HG02571 (cell line): ENCODE measurements at regions not wholly inside any gene's neighbourhood (a gene's known extent, or its start where the extent isn't known, plus 50 kb on each side); places are given as distances from the start of the nearest gene placed in this dataset.

Experiments
- ATAC-seq: cut with Tn5 transposase; IDR thresholded peaks from one replicate; pipeline ENCODE4 v1.9.1; 2021; ENCODE audit warnings: mild to moderate bottlenecking, moderate library complexity; ENCODE audit not compliant: unreplicated experiment

- ATAC-seq: no peak
These were observed 65.9 kb upstream of the NEBL start for GRCh38 chr10:20963056-20963455.

- ATAC-seq: no peak
These were observed 65.1 kb upstream of the NEBL start for GRCh38 chr10:20962165-20962564.

GRCh38 chr10:20959242-20959641 lies 62.1 kb upstream of the NEBL start:
- no peak for ATAC-seq

GRCh38 chr10:20958764-20959163 lies 61.7 kb upstream of the NEBL start:
- no peak for ATAC-seq

- no peak for ATAC-seq
These were observed 61.1 kb upstream of the NEBL start for GRCh38 chr10:20958225-20958624.

GRCh38 chr10:20957744-20958143 lies 60.6 kb upstream of the NEBL start:
- no peak for ATAC-seq

- ATAC-seq: no peak
These were observed 59.7 kb upstream of the NEBL start for GRCh38 chr10:20956843-20957242.

- ATAC-seq: no peak
These were observed 58.3 kb upstream of the NEBL start for GRCh38 chr10:20955355-20955893.

GRCh38 chr10:20954519-20954918 lies 57.4 kb upstream of the NEBL start:
- ATAC-seq: no peak

- no peak for ATAC-seq
These were observed 56.0 kb upstream of the NEBL start for GRCh38 chr10:20953120-20953519.

GRCh38 chr10:20949967-20950366 lies 52.9 kb upstream of the NEBL start:
- no peak for ATAC-seq

- no peak for ATAC-seq
These were observed 51.7 kb upstream of the NEBL start for GRCh38 chr10:20948686-20949327.
